ENCODE measurements at regions not wholly inside any gene's neighbourhood (a gene's known extent, or its start where the extent isn't known, plus 50 kb on each side); places are given as distances from the start of the nearest gene placed in this dataset.

DNA sequence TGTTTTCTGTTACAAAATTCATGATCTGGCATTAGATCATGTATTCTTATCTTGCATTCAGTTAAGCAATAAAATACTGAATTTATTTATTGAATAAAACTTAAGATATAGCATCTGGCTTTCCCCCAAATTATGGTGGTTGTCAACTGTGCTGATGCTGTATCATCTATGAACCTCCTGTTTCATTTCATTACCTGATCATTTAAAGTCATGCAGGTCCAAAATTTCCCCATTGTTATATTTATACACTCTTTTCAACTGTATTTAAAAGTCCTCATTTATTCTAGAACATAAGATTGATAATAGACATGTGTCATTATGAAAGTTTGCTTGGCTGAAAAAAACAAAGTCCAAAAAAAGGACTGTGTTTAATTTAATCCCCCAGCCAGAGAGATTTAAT is 627.4 kb upstream of the ADGRB3 start:
- TF ChIP-seq, protein P1, sequence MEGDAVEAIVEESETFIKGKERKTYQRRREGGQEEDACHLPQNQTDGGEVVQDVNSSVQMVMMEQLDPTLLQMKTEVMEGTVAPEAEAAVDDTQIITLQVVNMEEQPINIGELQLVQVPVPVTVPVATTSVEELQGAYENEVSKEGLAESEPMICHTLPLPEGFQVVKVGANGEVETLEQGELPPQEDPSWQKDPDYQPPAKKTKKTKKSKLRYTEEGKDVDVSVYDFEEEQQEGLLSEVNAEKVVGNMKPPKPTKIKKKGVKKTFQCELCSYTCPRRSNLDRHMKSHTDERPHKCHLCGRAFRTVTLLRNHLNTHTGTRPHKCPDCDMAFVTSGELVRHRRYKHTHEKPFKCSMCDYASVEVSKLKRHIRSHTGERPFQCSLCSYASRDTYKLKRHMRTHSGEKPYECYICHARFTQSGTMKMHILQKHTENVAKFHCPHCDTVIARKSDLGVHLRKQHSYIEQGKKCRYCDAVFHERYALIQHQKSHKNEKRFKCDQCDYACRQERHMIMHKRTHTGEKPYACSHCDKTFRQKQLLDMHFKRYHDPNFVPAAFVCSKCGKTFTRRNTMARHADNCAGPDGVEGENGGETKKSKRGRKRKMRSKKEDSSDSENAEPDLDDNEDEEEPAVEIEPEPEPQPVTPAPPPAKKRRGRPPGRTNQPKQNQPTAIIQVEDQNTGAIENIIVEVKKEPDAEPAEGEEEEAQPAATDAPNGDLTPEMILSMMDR (IDR thresholded peaks at IDR 0.05; ENCODE audit: control extremely low read depth in 1 of 3, insufficient read depth in 1 of 3, low read depth in 1 of 3, low read length in 3 of 3) = no peak
- TF ChIP-seq, protein P2, sequence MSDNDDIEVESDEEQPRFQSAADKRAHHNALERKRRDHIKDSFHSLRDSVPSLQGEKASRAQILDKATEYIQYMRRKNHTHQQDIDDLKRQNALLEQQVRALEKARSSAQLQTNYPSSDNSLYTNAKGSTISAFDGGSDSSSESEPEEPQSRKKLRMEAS (IDR thresholded peaks at IDR 0.05) = no peak
- TF ChIP-seq MAFK (IDR thresholded peaks at IDR 0.05; ENCODE audit: low read depth, low read length) (no peak), RAD21 (IDR thresholded peaks at IDR 0.05 in 1 of 2, conservative IDR thresholded peaks at IDR 0.05 in 1 of 2; ENCODE audit: low read depth in 2 of 2, low read length in 2 of 2) (no peak), ZNF274 (IDR thresholded peaks at IDR 0.05; ENCODE audit: borderline replicate concordance, extremely low read depth, low read length) (no peak), CHD2 (IDR thresholded peaks at IDR 0.05; ENCODE audit: low read length) (no peak), SUZ12 (IDR thresholded peaks at IDR 0.05; ENCODE audit: low read length) (no peak), GABPA (IDR thresholded peaks at IDR 0.05; ENCODE audit: borderline replicate concordance, insufficient read depth, low read length) (no peak), TEAD4 (IDR thresholded peaks at IDR 0.05; ENCODE audit: low read depth, low read length) (no peak), POLR2AphosphoS5 (IDR thresholded peaks at IDR 0.05; ENCODE audit: low read depth, low read length) (no peak), GTF2F1 (IDR thresholded peaks at IDR 0.05; ENCODE audit: borderline replicate concordance, low read depth, low read length) (no peak), RFX5 (IDR thresholded peaks at IDR 0.05; ENCODE audit: borderline replicate concordance, low read depth, low read length) (no peak)
- TF ChIP-seq, protein P3, sequence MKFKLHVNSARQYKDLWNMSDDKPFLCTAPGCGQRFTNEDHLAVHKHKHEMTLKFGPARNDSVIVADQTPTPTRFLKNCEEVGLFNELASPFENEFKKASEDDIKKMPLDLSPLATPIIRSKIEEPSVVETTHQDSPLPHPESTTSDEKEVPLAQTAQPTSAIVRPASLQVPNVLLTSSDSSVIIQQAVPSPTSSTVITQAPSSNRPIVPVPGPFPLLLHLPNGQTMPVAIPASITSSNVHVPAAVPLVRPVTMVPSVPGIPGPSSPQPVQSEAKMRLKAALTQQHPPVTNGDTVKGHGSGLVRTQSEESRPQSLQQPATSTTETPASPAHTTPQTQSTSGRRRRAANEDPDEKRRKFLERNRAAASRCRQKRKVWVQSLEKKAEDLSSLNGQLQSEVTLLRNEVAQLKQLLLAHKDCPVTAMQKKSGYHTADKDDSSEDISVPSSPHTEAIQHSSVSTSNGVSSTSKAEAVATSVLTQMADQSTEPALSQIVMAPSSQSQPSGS (IDR thresholded peaks at IDR 0.05; ENCODE audit: low read length) = no peak

Measured in H1 (cell line).